ENCODE measurements at regions not wholly inside any gene's neighbourhood (a gene's known extent, or its start where the extent isn't known, plus 50 kb on each side); places are given as distances from the start of the nearest gene placed in this dataset.

DNA sequence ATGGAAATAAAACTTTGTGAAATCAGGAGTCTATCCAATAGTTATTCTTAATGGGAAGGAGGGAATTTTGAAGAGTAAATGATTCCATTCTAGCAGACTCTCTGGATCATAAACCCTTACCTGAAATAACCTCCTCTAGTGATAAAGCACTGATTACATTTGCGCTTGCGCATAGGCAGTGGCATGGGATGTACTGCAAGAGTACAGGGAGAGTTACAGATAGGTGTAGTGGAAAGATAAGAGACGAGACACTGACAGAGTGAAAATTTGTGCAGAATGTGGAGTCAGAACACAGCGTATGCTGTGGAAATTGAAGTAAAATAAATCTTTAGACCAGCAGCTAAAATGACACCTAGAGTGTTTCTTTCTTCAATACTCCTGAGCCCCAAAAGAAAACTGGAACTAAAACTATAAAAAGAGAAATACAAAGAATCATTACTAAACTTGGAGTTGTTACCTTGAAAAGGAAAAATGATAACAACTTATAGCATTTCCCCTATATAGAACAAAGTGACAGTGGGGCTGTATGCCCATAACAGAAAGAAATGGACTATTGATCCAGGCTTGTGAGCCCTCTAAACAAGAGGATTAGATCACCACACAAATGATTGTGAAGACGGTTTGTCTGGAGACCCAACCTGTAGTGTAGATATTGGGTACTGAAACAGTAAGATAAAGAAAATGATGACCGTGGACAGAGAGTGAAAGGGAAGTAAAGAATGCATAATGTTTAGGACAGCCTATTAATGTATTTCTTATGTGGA is 1471.2 kb upstream of the NUDT12 start:
- TF ChIP-seq, protein P1, sequence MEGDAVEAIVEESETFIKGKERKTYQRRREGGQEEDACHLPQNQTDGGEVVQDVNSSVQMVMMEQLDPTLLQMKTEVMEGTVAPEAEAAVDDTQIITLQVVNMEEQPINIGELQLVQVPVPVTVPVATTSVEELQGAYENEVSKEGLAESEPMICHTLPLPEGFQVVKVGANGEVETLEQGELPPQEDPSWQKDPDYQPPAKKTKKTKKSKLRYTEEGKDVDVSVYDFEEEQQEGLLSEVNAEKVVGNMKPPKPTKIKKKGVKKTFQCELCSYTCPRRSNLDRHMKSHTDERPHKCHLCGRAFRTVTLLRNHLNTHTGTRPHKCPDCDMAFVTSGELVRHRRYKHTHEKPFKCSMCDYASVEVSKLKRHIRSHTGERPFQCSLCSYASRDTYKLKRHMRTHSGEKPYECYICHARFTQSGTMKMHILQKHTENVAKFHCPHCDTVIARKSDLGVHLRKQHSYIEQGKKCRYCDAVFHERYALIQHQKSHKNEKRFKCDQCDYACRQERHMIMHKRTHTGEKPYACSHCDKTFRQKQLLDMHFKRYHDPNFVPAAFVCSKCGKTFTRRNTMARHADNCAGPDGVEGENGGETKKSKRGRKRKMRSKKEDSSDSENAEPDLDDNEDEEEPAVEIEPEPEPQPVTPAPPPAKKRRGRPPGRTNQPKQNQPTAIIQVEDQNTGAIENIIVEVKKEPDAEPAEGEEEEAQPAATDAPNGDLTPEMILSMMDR (IDR thresholded peaks at IDR 0.05; ENCODE audit: extremely low read depth in 1 of 2, insufficient read depth in 1 of 2, low read depth in 1 of 2, low read length in 2 of 2), result no peak
- TF ChIP-seq, protein P2, sequence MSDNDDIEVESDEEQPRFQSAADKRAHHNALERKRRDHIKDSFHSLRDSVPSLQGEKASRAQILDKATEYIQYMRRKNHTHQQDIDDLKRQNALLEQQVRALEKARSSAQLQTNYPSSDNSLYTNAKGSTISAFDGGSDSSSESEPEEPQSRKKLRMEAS (IDR thresholded peaks at IDR 0.05; ENCODE audit: insufficient read depth, insufficient read length), result no peak
- TF ChIP-seq EZH2 (IDR thresholded peaks at IDR 0.05; ENCODE audit: borderline replicate concordance, low read depth, low read length, severe bottlenecking), result no peak
- TF ChIP-seq MYC (IDR thresholded peaks at IDR 0.05; ENCODE audit: low read depth, low read length), result no peak
- no peak for TF ChIP-seq JUN (IDR thresholded peaks at IDR 0.05; ENCODE audit: borderline replicate concordance, insufficient read depth, insufficient read length, low read depth)
- no peak for TF ChIP-seq POLR2AphosphoS5 (IDR thresholded peaks at IDR 0.05; ENCODE audit: insufficient read depth, low read depth, low read length)

Measured in endothelial cell of umbilical vein (primary cell).